ENCODE measurements at regions not wholly inside any gene's neighbourhood (a gene's known extent, or its start where the extent isn't known, plus 50 kb on each side); places are given as distances from the start of the nearest gene placed in this dataset.

DNA sequence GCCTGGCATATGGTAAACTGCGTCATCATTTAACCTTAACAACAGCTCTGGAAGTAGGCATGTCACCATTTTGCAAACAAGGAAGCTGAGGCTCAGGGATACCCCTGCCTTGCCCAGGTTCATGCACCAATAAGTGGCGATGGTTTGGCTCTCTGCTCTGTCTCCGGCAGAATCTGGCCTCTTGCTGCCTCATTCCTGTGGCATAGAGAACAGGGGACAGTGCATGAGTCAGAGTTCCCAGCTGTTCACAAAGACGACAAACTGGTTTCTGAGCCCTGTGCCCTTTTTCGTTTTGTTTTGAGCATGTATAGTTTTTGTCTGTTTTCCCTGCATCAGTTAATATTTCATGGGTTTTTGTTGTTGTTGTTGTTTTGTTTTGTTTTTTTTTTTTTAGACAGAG, 236.8 kb downstream of the OPA1 start:
- DNase-seq, result no peak

DNA sequence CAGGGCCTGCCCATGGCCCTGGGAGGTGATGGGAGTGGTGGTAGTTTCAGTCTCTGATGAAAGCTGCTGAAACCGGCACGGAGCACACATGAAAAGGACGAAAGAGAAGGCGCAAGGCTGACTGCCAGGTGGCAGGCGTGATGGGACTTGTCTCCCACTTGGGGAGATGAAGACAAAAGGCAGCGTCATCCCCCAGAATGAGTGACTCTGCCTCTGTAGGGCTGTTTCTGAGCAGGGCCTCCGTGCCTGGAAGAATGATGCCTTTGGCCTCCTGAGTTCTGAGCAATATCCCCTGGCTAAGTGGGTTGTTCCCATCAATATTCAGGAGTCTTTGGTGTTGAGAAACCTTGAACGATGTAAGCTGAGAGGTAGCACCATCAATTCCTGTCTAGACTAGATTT, 237.8 kb downstream of the OPA1 start:
- DNase-seq, result no peak

DNA sequence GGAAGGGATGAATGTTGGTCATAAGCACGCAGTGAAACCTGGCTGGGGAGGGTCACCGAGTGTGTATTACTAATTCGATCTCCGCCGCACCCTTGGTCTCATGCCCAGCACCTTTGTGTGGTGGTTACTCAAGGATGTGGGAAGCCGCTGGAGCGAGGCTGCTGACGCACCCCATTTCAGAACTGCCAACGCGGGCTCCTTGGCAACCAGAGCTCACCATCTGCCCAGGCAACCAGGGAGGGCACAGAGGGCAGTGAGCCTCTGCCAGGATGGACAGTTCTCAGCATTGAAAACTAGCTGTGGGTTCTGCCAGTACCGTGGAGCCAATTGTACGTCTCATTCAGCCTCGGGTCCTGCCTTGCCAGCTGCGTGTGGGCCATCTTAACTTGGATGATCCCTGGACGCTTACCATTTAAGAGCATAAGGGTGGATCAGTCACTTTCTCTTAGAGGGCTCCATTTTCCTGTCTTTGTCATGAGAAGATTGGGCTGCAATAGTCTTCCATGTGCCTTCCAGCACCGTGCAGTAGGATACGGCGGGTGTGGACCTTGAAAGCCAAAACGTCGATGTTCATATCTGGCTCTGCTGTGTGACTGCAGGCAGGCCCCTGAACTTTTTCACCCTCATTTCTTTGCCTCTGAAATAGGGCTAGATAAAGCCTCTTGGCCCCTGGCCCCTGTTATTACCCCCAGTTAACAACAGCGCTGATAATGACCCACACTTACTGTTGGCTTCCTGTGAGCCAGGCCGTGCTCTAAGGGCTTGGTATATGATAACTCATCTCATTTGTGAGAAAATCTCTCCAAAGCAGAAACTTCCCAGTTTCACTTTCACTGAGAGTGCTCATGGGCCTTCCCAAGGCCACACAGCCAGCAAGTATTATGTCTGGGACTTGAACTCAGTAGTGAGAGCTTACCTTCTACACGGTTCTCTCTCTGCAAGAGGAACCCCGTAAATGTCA, 238.8 kb downstream of the OPA1 start:
- DNase-seq, result no peak

GRCh38 chr3:193832833-193833413, 239.9 kb downstream of the OPA1 start:
- DNase-seq, result no peak

- no peak for DNase-seq
These were observed 240.6 kb downstream of the OPA1 start for GRCh38 chr3:193833592-193833991.

DNA sequence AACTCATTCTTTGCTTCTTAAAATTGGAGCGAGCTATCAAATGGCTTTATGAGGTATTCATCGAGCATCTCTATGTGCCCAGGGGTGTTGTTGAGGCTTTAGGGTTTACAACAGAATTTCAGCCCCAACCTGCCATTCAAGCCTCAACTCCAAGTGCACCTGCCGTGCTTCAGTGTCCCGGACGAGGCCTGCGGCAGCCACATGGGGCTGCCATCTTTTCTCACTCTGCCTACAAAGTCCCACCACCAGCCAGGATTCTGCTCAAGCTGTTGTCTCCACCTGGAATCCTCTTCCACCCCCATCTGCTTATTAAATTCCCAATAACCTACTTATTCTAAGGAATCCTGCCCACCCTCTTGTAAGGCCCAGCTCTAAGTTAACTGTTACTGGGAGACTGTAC, 242.4 kb downstream of the OPA1 start:
- DNase-seq, result no peak

- DNase-seq, result no peak
These were observed 243.5 kb downstream of the OPA1 start for GRCh38 chr3:193836511-193836910.

DNA sequence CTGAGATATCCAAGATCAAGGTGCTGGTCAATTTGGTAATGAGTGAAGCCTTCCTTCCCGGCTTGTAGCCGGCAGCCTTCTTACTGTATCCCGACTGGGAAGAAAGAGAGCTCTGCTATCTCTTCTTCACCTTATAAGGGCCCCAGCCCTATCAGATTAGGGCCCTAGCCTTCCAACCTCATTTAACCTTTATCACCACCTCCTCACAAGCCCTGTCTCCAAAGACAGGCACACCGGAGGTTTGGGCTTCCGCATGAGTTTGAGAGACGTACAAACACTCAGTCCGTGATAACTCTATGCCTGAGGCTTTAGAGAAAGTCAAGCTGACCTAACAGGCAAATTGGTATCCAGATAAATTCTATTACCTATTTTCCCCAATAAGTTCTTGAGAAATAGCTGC, 243.9 kb downstream of the OPA1 start:
- no peak for DNase-seq

- DNase-seq, result no peak
These were observed 244.4 kb downstream of the OPA1 start for GRCh38 chr3:193837347-193837827.

DNA sequence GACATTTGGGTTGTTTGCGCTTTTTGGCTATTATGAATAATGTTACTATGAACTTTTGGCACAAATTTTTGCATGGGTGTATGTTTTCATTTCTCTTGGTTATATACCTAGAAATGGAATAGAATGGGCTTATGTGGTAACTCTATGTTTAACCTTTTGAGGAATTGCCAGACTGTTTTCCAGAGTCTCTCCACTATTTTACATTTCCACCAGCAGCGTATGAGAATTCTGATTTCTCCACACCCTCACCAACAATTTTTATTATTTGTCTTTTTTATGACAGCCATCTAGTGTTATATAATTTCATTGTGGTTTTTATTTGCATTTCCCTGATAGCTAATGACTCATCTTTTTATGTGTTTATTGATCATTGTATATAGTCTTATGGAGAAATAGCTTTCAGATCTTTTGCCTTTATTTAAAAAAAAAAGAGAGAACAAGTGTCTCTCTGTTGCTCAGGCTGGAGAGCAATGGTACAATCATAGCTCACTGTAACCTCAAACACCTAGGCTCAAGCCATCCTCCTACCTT, 247.2 kb downstream of the OPA1 start:
- DNase-seq, result no peak

DNA sequence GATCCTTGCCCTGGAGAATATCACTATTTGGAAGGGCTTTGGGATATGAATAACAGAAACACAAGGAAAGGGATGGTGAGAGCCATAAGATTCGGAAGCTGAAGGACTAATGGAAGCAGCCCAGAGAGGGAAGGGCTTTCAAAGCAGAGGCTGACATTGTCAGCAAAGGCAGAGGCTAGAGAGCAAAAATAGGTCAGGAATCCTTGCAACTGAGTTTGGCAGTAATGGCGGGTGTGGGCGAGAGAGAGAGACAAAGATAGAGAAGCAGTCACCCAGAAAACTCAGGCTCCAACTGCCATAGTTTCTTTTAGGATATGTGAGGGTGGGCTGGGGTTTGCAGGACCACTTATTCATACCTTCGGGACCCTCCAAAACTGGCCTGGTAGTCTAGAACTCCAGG, 248.6 kb downstream of the OPA1 start:
- no peak for DNase-seq

- no peak for DNase-seq
These were observed 249.2 kb downstream of the OPA1 start for GRCh38 chr3:193842029-193842798.

GRCh38 chr3:193842832-193843473, 249.9 kb downstream of the OPA1 start:
- DNase-seq, result no peak

DNA sequence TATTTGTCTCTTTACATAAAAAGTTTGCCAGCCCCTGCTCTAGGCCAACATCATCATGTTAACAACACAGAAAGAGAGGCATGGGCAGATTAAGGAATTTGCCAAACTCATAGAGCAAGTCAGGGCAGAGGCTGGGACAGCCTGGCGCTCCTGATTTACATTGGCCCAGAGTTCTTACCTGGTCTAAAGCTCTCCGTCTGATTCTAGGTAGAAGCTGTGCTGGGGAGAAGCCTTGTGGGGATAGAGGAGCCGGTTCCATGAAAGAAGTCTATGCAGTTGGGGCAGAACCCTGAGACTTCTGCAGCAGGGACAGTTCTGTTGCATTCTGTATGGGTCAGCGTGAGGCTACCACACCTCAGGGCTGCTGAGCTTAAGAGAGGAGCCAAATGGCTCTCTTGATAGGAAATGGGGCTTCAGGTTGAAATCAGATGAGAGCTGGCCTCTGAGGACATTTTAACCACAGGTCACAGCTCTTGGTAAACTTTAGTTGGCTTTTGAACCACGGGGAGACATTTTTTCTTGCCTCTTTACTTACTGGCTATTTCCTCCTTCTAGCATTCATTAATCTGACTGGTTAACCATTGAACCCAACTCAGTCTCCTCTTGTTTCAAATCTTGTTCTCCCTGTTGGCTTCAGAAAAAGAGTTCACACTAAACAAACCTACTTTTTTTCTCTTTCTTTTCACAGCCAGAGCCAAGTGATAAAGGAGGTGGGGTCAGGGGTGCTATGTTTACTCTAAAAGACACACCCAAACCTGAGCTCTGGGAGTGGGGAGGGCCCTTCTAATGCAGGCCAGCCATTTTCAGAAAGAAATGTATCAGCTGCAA, 250.7 kb downstream of the OPA1 start:
- no peak for DNase-seq

DNA sequence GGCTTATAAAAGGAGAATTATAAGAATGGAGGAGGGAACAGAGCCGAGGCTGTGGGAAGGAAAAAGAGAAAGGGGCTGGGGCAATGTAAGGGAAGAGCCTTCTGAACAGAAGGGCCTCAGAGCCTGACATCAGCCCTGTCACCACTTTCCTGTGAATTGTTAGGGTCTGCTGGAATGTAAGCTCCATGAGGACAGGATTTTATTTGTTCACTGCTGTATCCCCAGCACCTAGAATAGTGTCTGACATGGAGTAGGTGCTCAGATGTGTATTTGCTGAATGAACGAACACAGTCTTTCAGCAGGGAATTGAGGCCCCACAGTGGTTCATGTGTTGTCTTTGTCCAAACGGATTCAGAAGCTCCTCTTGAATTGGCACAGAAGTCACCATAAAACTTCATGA, 251.5 kb downstream of the OPA1 start:
- no peak for DNase-seq

DNA sequence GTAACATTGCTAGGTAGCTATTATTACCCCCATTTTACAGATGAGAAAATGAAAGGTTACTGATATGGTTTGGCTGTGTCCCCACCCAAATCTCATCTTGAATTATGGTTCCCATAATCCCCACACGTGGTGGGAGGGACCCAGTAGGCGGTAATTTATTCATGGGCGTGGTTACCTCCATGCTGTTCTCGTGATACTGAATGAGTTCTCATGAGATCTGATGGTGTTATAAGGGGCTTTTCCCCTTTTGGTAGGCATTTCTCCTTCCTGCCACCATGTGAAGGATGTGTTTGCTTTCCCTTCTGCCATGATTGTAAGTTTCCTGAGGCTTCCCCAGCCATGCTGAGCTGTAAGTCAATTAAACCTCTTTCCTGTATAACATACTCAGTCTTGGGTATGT, 252.1 kb downstream of the OPA1 start:
- DNase-seq, result no peak

DNA sequence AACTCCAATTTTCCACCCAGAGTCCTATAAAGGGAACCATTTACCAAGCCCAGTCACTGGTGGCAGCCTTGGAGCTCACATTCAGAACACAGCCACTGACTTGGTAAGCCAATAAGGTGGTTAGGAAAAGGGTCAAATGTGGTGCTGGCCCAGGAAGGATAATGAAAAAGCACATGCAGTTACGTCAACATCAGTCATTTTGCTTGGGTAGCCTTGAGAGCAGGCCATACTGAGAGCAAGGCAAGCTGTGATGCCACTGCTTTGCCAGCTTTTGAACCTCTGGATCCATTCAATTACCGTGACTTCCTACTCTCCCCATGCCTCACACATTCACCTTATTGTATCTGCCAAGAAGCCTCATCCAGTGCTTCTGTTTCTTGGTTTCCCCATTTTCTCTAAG, 253.6 kb downstream of the OPA1 start:
- DNase-seq, result no peak

- DNase-seq, result no peak
These were observed 254.4 kb downstream of the OPA1 start for GRCh38 chr3:193847402-193847801.

DNA sequence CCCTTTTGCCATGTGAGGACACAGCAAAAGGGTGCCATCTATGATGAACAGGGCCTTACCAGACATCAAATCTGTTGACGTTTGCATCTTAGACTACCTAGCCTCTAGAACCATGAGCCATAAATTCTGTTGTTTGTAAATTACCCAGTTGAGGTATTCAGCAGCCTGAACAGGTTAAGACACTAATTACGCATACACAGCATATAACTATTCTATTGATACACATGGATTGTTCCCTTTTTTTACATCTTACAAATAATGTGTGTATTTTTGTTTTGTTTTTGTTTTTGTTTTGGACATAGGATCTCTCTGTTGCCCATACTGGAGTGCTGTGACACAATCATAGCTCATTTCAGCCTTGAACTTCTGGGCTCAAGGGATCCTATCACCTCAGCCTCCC, 255.5 kb downstream of the OPA1 start:
- no peak for DNase-seq

GRCh38 chr3:193850084-193850619, 257.1 kb downstream of the OPA1 start:
- no peak for DNase-seq

DNA sequence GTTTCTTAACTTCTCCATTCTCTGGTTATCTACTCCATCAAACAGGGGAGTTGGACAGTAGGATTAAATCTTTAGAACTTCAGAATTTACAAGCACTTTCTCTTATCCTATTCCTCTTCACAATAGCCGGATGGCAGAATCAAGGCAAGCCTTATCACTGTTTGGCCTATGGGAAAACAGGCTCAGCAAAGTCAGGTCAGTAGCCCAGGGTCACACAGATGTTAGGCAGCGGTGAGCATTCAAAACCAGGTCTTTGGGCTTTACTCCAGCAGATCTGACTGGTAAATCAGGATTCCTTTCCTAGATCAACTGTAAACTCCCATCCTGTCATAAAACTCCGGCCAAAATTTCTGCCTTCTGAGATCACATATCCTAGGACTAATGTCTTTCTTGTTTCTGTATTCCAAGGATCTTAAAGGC, 258.4 kb downstream of the OPA1 start:
- DNase-seq, result no peak
